ENCODE measurements at regions not wholly inside any gene's neighbourhood (a gene's known extent, or its start where the extent isn't known, plus 50 kb on each side); places are given as distances from the start of the nearest gene placed in this dataset.
"Not testable (repeated sequence)": the region's sequence is repeated elsewhere in the genome, so short reads cannot be mapped to it uniquely, and the experiment has no call there.

DNA sequence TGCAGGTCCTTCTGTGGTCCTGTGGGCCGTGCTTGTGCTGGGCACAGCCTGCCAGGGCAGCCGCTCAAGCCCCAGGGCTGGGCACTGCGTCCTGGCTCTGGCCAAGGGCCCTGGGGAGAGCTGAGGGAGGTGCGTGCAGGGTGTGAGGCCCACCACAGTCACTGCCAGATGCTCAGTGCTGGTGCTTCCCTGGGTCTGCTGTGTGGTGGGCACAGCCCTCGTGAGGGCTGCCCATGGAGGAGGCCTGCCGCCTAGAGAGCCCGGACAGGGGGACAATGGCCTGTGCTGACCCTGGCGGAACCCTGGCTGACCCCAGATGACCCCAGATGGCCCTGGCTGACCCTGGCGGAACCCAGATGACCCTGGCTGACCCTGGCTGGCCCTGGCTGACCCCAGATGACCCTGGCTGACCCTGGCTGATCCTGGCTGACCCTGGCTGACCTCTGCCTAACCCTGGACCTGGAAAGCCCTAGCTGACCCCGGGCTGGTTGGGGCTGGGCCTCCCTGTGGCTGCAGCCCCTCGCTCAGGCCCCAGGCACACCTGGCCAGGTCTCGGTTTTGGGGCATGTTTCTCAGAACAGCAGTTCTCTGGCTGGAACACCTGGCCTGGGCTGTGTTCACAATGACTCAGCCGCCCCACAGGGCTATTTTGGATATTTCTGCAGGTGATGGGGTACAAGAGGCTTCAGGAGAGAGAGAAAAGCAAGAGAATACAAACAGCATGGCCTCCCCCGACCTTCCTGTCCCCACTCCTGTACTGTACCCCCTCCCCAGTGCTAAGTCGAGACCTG is 55.4 kb downstream of the TMEM121 start:
- DNase-seq: no peak

GRCh38 chr14:105582639-105583038 is 56.3 kb downstream of the TMEM121 start:
- no peak for DNase-seq

DNA sequence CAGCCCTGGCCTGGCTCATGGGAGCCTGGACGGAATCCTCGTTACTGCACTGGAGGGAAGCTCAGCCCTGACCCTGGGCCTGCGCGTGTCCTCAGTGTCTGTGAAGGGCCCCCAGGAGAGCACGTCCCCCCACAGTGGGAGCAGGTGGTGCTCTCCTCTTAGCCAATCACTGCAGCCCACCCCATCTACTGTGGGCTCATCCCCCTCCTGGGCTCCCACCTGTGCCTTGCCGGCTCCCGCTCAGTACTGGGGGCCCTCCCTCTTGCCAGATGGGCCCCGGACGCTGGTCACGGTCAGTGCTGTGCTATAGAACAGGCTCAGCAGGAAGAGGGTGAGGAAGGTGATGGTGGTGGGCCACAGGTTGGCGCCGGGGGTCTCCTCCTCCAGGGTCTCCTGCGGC is 57.5 kb downstream of the TMEM121 start:
- not testable (repeated sequence) for DNase-seq

DNA sequence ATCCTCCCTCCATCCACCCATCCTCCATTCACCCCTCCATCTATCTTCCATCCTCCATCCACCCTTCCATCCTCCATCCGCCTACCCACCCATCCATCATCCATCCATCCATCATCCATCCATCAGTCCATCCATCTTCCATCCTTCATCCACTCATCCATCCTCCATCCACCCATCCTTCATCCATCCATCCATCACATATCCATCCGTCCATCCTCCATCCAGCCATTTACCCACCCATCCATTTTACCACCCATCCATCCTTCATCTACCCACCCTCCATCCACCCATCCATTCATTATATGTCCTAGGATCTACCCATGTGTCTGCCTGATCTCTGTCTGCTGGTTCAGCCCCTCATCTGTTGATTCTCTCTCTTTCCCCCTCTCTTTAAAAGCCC is 58.9 kb downstream of the TMEM121 start:
- not testable (repeated sequence) for DNase-seq

DNA sequence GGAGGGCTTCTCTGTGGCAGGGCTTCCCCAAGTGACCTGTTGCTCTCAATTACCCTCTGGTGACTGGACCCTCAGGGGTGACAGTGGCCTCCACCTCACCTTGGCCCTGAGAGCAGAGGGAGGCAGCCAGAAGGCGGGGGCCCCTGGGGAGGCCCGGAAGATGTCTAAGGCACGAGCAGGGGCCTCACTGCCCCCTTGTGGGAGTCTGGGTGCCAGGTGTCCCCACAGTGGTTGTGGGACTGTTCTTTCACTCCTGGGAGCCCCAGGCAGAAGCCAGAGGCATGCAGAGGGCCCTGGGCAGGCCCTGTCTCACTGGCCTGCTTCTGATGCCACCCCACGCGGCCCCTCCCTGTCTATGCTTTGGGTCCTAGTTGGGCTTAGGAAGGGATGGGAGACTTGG is 59.3 kb downstream of the TMEM121 start:
- not testable (repeated sequence) for DNase-seq

DNA sequence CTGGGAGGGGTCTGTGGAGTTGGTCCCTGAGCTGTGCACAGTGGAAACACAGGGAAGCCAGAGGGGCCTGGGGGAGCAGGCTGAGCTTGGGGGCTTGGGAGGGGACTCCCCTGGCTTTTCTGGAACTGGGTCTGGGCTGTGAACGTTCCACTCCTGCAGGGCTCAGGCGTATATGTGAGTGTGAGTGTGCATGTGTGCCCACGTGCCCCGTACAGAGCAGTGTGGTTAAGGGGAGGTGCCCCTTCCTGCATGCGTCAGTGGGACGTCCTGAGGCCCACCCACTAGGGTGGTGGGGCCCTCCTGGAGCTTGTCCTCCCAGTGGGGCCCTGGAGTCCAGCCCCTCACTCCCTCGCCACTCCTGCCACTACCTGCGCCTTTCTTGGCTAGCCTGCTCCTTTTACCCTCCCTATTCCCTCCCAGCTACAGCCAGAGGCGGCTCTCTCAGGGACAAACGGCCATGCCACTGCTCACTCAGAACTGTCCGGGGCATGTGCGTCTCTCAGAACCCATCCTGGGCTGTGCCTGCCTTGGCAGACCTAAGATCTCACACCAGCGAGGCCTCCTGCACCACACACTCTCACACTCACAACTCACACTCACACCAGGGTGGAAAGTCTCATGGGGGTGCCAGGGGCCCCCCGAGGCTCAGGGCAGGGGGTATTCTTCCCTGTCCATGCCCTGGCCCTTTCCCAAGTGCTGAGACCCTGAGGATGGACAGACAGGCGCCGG is 59.9 kb downstream of the TMEM121 start:
- not testable (repeated sequence) for DNase-seq

GRCh38 chr14:105587034-105587433 is 60.7 kb downstream of the TMEM121 start:
- DNase-seq: not testable (repeated sequence)

DNA sequence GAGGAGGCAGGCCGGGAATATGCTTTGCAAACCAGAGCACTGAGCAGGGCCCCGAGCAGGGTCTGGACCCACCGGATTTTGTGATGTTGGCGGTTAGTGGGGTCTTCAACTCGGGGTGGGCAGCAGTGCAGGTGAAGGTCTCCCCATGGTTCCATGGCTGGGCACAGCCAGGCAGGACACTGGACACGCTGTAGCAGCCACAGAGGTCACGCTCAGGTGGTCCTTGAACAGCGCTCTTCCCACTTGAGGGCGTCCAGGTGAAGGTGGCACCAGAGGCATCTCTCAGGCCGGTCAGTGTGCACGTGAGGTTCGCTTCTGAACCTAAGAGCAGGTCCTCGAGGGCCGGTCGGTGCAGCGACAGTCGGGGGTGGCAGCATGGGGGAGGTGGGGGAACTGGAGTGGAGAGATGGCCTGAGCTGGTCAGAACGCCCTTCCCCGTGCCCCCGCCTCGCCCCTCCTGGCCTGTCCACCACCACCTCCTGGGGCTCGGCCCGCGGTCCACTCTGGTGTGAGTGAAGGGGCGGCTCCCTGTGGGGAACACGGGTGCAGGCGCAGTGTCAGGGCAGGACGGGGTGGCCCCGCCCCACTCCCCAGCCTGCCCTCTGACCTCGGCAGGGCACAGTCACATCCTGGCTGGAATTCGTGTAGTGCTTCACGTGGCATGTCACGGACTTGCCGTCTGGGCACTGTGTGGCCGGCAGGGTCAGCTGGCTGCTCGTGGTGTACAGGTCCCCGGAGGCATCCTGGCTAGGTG is 61.3 kb downstream of the TMEM121 start:
- not testable (repeated sequence) for DNase-seq

DNA sequence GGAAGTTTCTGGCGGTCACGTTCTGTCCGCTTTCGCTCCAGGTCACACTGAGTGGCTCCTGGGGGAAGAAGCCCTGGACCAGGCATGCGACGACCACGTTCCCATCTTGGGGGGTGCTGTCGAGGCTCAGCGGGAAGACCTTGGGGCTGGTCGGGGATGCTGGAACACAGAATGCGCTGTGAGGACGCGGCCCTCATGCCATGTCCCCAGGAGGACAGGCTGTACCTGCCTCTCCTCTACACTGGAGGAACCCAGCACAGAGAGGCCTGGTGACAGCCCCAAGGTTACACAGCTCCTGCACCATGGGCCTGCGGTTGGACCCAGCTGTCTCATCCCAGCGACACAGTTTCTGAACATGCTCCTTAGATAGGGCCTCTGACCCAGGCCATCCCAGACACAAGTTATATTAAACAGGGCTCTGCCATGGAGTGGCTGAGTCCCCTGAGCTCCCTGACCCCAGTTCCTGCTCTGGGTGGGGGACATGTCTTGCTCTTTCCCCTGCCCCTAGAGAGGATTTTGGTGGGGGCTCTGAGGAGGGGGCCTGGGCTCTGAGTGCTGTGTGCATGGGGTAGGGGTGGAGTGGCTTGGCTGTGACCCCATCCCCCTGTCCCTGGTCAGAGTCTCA is 62.0 kb downstream of the TMEM121 start:
- DNase-seq: no peak

GRCh38 chr14:105589161-105589925 is 63.0 kb downstream of the TMEM121 start:
- DNase-seq: no peak

DNA sequence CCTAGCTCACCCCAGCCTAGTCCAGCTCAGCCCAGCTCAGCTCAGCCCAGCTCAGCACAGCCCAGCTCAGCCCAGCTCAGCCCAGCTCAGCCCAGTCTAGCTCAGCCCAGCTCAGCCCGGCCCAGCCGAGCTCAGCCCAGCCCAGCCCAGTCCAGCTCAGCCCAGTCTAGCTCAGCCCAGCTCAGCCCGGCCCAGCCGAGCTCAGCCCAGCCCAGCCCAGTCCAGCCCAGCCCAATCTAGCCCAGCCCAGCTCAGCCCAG is 63.5 kb downstream of the TMEM121 start:
- not testable (repeated sequence) for DNase-seq

GRCh38 chr14:105591052-105591451 is 64.7 kb downstream of the TMEM121 start:
- no peak for DNase-seq

GRCh38 chr14:105591792-105592341 is 65.5 kb downstream of the TMEM121 start:
- not testable (repeated sequence) for DNase-seq

DNA sequence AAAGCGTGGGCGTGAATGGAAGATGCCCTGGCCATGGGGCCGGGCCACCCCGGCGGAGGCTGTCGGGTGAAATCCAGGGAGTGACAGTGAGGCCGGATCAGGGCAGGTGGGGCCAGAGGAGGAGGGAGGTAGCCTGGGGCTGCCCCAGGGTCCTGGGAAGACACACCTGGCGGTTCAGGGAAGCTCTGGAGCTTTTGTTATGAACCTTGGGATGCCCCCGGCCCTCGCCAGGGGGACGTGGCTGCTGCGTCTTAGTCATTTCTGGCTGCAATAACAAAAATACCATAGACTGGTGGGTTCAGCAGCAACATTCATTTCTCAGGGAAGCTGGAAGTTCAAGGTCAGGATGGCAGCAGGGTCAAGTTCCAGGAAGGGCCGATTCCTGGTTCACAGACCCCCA is 66.3 kb downstream of the TMEM121 start:
- not testable (repeated sequence) for DNase-seq

DNA sequence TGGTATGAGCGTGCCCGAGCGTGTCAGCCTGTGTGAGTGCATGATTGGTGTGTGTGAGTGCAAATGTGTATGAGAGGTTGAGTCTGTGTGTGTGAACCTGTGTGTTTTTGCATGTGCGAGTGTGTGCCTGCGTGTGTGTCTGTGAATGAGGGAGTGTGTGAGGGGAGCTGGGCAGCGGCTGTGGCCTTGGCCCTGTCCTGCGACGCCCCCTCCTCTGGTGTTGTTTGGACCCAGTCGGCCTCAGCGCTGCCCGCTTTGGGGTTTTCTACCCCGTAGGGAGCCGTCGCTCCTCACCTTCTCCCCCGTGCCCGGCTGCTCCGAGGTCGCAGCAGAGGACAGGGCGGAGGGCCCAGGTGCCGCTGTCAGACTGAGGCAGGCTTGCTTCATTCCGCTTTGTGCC is 69.0 kb downstream of the TMEM121 start:
- DNase-seq: not testable (repeated sequence)

DNA sequence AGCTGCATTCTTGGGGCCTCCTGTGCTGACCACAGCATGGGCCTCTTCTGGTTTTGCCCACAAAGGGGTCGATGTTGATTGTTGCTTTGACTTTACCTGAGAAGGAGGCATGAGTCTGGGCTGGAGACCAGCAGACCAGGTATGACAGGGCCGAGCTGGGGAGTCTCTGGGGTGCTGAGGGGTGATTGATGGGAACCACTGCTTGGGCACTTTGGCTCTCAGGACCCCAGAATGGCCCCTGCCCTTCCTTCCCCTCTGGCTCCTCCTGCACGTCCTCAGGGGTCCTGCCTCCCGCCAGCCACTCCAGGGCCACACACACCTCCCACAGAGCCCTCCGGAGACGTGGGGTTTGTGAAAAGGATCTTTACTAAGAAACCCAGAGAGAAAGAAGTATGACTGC is 70.0 kb downstream of the TMEM121 start:
- DNase-seq: not testable (repeated sequence)

- not testable (repeated sequence) for DNase-seq
These were observed 71.8 kb downstream of the TMEM121 start for GRCh38 chr14:105598040-105598763.

DNA sequence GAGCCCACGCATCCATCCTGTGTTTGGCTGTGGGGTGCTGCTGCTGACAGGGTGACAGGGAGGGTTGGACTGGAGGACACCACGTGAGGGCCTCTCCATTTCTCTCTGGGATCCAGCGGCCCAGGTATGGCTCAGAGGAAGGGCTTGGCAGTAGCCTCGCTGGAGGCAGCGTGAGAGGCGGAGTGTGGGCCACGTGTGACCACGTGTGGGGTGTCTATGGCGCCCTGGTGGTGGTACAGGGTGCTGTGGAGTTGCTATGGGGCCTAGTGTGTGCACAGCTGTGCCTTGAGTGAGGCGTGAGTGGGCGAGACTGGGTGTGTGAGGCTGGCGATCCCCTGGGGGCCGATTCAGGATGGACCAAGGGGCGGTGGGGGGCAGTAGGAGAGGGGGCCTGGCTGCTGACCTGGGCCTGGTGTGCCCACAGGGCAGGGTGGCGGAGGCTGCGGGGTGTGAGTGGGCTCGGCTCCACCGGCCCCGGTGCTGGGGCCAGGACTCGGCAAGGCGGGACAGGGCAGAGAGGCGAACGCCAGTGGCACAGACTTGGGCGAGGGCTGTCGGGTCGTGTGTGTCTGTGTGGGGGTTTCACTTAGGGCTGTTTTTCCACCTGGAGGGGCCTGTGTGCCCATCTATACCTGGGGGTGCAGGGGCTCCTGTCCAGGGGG is 72.7 kb downstream of the TMEM121 start:
- DNase-seq: not testable (repeated sequence)

GRCh38 chr14:105600195-105600938 is 74.0 kb downstream of the TMEM121 start:
- DNase-seq: not testable (repeated sequence)

DNA sequence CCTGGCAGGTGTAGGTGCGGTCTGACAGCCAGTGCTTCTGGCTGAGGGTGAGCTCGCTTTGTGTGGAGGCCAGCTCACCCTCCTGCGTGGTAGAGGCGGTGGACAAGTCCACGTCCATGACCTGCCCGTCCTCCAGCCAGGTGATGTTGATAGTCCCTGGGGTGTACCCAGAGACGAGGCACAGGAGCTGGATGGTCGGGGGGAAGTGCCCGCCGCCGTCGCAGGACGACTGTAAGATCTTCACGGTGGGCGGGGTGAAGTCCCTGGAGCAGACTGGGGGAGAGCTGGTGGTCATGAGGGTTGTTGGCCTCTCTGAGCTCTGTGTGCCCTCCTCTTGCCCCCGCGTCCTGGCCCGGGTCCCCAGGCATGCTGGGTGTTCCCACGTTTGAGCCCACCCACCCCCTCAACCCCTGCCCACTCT is 74.6 kb downstream of the TMEM121 start:
- DNase-seq: no peak
